SK-N-SH treated with all-trans-retinoic acid at 6 μM for 48 hours (cell line): ENCODE measurements at regions not wholly inside any gene's neighbourhood (a gene's known extent, or its start where the extent isn't known, plus 50 kb on each side); places are given as distances from the start of the nearest gene placed in this dataset.

ENCODE experiments used
- ATAC-seq: fragments of 200-7000 bp; cut with Tn5 transposase; 3 replicates; pipeline ENCODE4 v1.9.1; 2020; ENCODE audit warnings: mild to moderate bottlenecking, moderate library complexity
- ARNTL ChIP-seq: fragments of 450-650 bp; formaldehyde crosslinking; IDR thresholded peaks from 2 replicates; pipeline ENCODE4 v1.5.0; 2020; ENCODE audit warnings: low read depth, mild to moderate bottlenecking, moderate library complexity, borderline replicate concordance
- BACH2 ChIP-seq: fragments of 250-450 bp; sonication (Bioruptor Pico); IDR thresholded peaks from 2 replicates; pipeline ENCODE4 v1.9.0; 2021; ENCODE audit warnings: mild to moderate bottlenecking, borderline replicate concordance
- CREB5 ChIP-seq: fragments of 250-450 bp; sonication (Bioruptor Pico); IDR thresholded peaks from 2 replicates; pipeline ENCODE4 v1.5.1; 2020; ENCODE audit warnings: low read depth, mild to moderate bottlenecking, moderate library complexity
- CSDC2 ChIP-seq: fragments of 250-450 bp; sonication (Bioruptor Pico); IDR thresholded peaks from 2 replicates; pipeline ENCODE4 v1.5.0; 2020; ENCODE audit warnings: mild to moderate bottlenecking, moderate library complexity
- CSRNP3 ChIP-seq: fragments of 250-450 bp; sonication (Bioruptor Pico); IDR thresholded peaks from 2 replicates; pipeline ENCODE4 v1.5.1; 2021; ENCODE audit warnings: mild to moderate bottlenecking, moderate library complexity
- ESRRG ChIP-seq: fragments of 250-450 bp; sonication (Bioruptor Pico); IDR thresholded peaks from 2 replicates; pipeline ENCODE4 v1.6.1; 2021; ENCODE audit warnings: mild to moderate bottlenecking
- GLIS3 ChIP-seq: fragments of 250-450 bp; sonication (Bioruptor Pico); IDR thresholded peaks from 2 replicates; pipeline ENCODE4 v1.5.0; 2020; ENCODE audit warnings: mild to moderate bottlenecking, moderate library complexity
- ISL1 ChIP-seq: fragments of 250-450 bp; sonication (Bioruptor Pico); IDR thresholded peaks from 2 replicates; pipeline ENCODE4 v2.1.2; 2022; ENCODE audit warnings: mild to moderate bottlenecking, moderate library complexity
- OSR1 ChIP-seq: fragments of 250-450 bp; sonication (Bioruptor Pico); IDR thresholded peaks from 2 replicates; pipeline ENCODE4 v1.8.0; 2022; ENCODE audit warnings: moderate library complexity, mild to moderate bottlenecking, inconsistent platforms
- POU6F1 ChIP-seq: fragments of 250-450 bp; sonication (Bioruptor Pico); IDR thresholded peaks from 2 replicates; pipeline ENCODE4 v1.8.0; 2021; ENCODE audit warnings: low read depth, mild to moderate bottlenecking, moderate library complexity, borderline replicate concordance
- SNAI2 ChIP-seq: fragments of 250-450 bp; sonication (Bioruptor Pico); IDR thresholded peaks from 2 replicates; pipeline ENCODE4 v1.5.0; 2020; ENCODE audit warnings: mild to moderate bottlenecking, moderate library complexity
- TCF4 ChIP-seq: fragments of 250-450 bp; sonication (Bioruptor Pico); IDR thresholded peaks from 2 replicates; pipeline ENCODE4 v1.8.0; 2021; ENCODE audit warnings: mild to moderate bottlenecking, moderate library complexity, borderline replicate concordance
- TSHZ2 ChIP-seq: fragments of 250-450 bp; sonication (Bioruptor Pico); IDR thresholded peaks from 2 replicates; pipeline ENCODE4 v1.5.0; 2020; ENCODE audit warnings: mild to moderate bottlenecking, moderate library complexity
- ZC3H10 ChIP-seq: fragments of 250-450 bp; sonication (Bioruptor Pico); IDR thresholded peaks from 2 replicates; pipeline ENCODE4 v1.5.1; 2021; ENCODE audit warnings: mild to moderate bottlenecking, moderate library complexity
- ZFP30 ChIP-seq: fragments of 450-650 bp; formaldehyde crosslinking; IDR thresholded peaks from 2 replicates; pipeline ENCODE4 v1.5.0; 2022; ENCODE audit warnings: mild to moderate bottlenecking, moderate library complexity
- ZNF565 ChIP-seq: fragments of 450-650 bp; formaldehyde crosslinking; conservative IDR thresholded peaks from 2 replicates; pipeline ENCODE4 v1.5.0; 2020; ENCODE audit warnings: low read depth, mild to moderate bottlenecking, moderate library complexity
- ZNF70 ChIP-seq: fragments of 450-650 bp; formaldehyde crosslinking; IDR thresholded peaks from 2 replicates; pipeline ENCODE4 v1.5.0; 2020; ENCODE audit warnings: mild to moderate bottlenecking, moderate library complexity
- ZNF8 ChIP-seq: fragments of 450-650 bp; formaldehyde crosslinking; IDR thresholded peaks from 2 replicates; pipeline ENCODE4 v1.5.0; 2020; ENCODE audit warnings: mild to moderate bottlenecking, moderate library complexity

- no peak for TF ChIP-seq POU6F1 (CRISPR knock-in tag)
- no peak for TF ChIP-seq TCF4 (CRISPR knock-in tag)
- TF ChIP-seq ZNF70: no peak
- TF ChIP-seq GLIS3 (CRISPR knock-in tag): no peak
- no peak for ATAC-seq
These were observed 581.4 kb downstream of the TNS3 start for GRCh38 chr7:47000561-47000960.

- ATAC-seq: no peak
- no peak for TF ChIP-seq GLIS3 (CRISPR knock-in tag)
These were observed 582.0 kb downstream of the TNS3 start for GRCh38 chr7:46999866-47000265.

- ATAC-seq: no peak
- TF ChIP-seq SNAI2: no peak
- TF ChIP-seq GLIS3 (CRISPR knock-in tag): no peak
- TF ChIP-seq BACH2: no peak
- TF ChIP-seq CSRNP3: no peak
- no peak for TF ChIP-seq ISL1 (CRISPR knock-in tag)
These were observed 584.9 kb downstream of the TNS3 start for GRCh38 chr7:46996972-46997371.

GRCh38 chr7:46993396-46993795 is 588.5 kb downstream of the TNS3 start:
- ATAC-seq: no peak
- TF ChIP-seq CREB5 (CRISPR knock-in tag) (no peak), ARNTL (CRISPR knock-in tag) (no peak), ZNF565 (CRISPR knock-in tag) (no peak), ZC3H10 (no peak), BACH2 (no peak), POU6F1 (CRISPR knock-in tag) (no peak), CSDC2 (CRISPR knock-in tag) (no peak), ZFP30 (CRISPR knock-in tag) (no peak)

- no peak for ATAC-seq
- TF ChIP-seq TSHZ2 (CRISPR knock-in tag) (no peak), ZNF8 (CRISPR knock-in tag) (no peak), ZFP30 (CRISPR knock-in tag) (no peak), CSRNP3 (no peak), ESRRG (no peak), OSR1 (CRISPR knock-in tag) (no peak)
- TF ChIP-seq, all 23 proteins: peak for 0
These were observed 591.1 kb downstream of the TNS3 start for GRCh38 chr7:46990761-46991160.
